ENCODE measurements at regions not wholly inside any gene's neighbourhood (a gene's known extent, or its start where the extent isn't known, plus 50 kb on each side); places are given as distances from the start of the nearest gene placed in this dataset.

- DNase-seq, result no peak
Observed at GRCh38 chr9:121569266-121569648, 69.6 kb upstream of the GGTA1 start.

GRCh38 chr9:121572581-121572980 is 72.9 kb upstream of the GGTA1 start:
- no peak for DNase-seq

GRCh38 chr9:121573717-121574485 is 74.3 kb upstream of the GGTA1 start:
- DNase-seq, result no peak

GRCh38 chr9:121574774-121575519 is 75.3 kb upstream of the GGTA1 start:
- no peak for DNase-seq

DNA sequence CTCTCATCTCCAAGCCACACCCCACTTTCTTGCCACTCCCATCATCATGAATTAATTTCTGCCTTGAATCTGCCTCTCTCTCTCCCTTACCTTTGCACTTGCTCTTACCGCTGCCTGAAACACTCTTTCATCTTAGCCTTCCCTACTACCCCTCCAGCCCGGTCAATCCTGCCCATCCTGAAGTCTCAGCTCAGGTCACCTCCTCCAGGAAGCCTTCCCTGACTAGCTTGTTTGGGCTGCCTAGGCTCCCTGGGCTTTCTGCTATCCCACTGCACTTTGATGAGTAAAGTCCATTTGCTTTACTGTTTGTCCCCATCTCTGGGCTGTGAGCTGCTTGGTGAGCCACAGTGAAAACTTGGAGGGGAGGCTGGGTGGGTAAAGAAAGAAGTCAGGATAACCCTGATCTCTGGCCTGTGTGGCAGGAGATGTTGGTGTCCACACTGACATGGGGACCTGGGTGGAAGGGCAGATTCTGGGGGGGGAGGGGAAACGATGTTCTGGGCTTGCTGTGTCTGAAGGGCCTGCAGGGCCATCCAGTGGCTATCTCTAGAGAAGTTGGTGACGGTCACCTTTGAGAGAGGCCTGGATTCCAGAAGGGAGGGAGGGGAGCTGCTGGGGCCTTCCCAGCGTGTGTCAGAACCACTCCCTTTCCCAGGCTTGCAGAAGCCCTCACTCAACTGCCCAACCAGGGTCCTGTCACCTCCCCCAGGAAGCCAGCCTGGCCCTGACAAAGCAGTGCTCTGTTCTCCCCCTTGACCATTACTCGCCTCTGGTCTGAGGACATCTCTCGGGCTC is 75.0 kb upstream of the DAB2IP start:
- DNase-seq, result no peak

- no peak for DNase-seq
Observed at GRCh38 chr9:121577166-121577565, 74.3 kb upstream of the DAB2IP start.

DNA sequence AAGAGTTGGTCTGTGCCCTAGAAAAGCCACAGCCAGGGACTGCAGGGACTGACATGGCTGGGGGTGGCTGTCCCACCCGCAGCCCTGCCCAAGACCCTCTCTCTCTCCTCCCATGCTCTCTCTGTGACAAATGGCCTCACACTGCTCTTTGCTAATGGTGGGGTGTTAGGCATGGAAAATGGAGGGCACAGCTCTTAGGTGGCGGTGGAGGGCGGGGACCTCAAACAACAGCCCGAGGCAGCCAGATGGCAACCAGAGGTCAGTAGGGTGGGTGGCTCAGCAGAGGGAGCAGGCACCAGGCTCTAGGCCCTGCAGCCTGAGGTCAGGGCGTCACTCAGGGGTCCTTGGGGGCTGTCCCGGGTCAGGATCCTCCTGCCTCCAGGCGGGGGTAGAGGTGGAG is 73.9 kb upstream of the DAB2IP start:
- no peak for DNase-seq

- no peak for DNase-seq
Observed at GRCh38 chr9:121581786-121582600, 69.4 kb upstream of the DAB2IP start.

DNA sequence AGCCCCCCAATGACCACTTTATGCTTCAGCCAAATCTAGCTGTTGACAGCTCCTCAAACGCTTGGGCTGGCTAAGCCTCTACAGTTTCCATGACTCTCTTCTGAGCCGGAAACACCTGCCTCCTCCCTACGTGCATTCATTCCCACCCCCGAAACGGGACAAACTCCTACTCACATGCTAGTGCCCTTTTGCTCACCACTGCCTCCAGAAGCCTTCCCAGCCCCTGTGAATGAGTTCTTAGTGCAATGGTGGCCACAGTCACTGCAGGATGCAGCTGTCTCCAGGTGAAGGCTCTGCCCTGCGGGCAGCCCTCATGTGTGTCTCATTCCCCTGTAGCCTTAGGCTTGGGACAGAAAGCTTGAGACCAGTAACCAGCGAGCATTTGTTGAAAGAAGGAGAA is 68.8 kb upstream of the DAB2IP start:
- DNase-seq, result no peak

DNA sequence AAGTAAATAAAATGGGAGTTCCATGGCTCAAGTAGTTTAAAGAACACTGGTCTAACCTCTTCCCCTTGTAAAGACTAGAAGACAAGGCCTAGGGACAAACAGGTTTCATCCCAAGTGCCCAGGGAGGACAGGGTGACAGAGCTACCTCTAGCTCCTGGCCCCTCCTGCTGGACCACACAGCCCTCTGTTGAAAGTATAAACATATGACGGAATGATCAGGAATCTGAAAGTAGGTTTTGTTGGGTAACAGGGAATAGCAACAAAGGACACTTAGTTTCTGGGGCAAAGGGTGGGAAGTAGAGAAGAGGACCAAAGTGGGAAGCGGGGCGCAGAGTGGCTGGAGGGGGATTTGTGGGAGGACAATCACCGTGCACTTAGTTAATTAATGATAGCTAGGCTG is 67.0 kb upstream of the DAB2IP start:
- DNase-seq, result no peak

DNA sequence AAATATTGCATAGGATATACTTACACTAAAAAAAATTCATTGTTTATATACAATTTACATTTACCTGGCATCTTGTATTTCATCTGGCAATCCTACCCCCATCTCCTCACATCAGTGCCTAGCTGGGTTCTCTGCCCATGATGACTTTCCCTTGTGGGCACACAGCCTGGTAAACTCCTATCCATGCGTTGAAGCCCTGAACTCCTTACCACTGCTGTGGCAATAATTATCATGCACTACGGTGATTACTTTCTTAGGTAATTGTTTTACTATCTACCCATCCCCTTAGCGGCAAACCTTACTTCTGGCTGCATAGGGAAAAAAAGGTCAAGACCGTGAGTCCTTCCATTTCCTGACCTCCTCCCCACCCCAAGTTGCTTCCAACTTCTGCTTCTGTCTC is 63.6 kb upstream of the DAB2IP start:
- no peak for DNase-seq

DNA sequence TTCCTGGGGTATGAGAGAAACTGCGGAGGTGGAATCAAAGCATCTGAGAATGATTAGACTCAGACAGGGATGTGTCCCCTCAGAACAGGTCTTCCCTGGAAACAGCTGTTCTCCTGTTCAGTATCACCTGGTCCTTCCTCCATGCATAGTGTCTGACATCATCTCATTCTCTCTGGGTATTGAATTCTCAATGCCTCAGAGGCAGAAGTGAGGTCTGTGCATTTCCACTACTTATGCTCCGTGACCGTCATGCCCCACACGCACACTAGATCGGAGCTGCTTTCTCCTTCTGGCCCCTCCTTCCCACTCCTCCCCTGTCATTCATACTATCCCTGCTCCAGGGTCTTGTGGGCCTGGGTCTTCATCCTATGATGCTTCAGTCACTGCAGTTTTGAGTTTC is 61.4 kb upstream of the DAB2IP start:
- no peak for DNase-seq

DNA sequence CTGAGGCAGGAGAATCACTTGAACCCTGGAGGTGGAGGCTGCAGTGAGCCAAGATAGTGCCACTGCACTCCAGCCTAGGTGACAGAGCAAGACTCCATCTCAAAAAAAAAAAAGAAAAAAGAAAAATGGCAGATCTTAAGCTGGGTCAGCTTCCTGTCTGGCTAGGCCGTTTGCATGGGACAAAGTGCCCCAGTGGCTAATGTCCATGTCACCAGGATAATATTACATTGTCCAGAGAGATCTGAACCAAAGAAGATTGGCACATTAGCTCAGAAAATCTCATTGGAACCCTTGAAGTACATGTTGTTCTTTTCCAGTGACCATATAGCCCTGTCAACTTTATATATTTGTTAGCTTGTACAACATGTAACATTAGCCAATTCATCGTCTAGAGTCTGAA is 59.2 kb upstream of the DAB2IP start:
- DNase-seq, result no peak

- DNase-seq, result no peak
Observed at GRCh38 chr9:121593066-121593465, 58.4 kb upstream of the DAB2IP start.

DNA sequence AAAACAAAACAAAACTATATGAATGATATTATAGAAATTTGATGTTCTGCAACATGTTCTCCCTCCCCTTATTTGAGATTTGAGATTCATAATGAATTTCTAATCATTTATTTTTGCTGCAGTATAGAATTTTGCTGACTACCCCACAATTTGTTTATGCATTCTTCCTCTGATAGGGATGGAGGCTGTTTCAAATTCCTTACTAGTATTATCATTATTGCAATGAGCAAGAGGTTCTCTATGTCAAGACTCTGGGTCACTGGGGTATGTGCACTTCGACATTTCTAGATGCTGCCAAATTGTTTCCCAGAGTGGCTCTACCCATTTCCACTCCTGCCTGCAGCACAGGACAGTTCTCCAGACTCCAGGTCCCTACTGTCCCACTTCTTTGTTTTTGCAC is 54.9 kb upstream of the DAB2IP start:
- no peak for DNase-seq

DNA sequence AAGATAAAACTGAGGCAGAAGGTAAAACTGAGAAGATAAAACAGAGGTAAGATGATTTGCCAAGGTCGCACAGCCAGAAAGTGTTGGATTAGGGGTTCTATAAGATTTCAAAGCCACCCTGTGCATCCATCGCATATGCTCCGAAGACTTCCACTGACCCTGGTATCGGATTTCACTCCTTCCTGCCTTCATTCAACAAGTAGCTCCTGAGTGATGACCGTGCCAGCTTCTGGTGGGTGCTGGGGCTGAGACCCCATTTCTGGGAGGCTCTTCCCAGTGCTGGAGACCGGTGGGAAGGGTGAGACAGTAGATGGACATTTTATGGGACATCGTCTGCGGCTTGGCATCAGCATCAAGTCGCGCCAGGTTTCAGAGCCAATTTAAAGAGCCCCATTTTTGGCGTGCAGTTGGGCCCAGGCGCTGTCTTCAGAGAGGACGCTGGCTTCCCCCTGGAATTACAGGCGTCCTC is 53.7 kb upstream of the DAB2IP start:
- DNase-seq, result no peak

GRCh38 chr9:121598167-121598964 is 53.1 kb upstream of the DAB2IP start:
- no peak for DNase-seq

DNA sequence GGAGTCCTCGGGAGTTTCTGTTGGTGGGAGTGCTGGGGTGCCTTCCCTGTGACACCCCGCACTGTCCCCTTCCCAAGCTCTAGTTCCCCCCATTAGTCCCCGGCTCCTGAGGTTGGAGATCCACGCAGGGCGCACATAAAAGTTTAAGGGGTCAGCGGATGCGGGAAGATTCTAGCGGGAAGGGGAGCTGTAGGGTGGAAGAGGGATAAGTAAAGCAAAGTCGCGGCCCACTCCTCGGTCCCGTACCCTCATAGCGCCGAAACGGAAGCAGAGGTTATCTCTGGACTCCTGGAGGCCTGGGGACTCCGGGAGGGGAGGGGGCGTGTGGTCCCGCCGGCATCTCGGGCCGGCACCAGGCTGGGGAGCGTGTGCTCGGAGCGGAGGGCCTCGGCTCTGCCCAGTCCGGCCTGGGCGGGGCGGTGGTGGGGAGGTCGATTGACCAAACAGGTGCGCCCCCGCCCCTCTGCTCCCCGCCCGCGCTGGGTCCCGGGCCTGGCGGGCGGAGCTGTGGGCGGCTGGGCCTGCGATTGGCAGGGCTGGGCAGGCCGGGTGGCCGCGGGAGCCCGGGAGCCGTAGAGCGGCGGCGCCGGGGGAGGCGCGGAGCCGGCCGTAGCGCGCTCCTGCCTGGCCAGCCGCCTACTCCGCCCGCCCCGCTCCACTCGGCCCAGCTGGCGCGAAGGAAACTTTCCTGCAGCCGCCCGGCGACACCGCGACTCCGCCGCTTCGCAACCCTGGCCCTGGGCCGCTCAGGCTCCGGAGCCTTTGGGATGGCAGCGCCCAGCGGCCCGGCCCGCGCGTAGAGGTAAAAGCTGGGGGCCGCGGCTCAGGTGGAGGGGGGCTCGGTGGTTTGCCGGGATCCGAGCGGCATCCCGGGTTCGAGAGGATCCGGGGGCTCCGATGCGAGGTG is 52.2 kb upstream of the DAB2IP start:
- peak; percentile 29 for DNase-seq

DNA sequence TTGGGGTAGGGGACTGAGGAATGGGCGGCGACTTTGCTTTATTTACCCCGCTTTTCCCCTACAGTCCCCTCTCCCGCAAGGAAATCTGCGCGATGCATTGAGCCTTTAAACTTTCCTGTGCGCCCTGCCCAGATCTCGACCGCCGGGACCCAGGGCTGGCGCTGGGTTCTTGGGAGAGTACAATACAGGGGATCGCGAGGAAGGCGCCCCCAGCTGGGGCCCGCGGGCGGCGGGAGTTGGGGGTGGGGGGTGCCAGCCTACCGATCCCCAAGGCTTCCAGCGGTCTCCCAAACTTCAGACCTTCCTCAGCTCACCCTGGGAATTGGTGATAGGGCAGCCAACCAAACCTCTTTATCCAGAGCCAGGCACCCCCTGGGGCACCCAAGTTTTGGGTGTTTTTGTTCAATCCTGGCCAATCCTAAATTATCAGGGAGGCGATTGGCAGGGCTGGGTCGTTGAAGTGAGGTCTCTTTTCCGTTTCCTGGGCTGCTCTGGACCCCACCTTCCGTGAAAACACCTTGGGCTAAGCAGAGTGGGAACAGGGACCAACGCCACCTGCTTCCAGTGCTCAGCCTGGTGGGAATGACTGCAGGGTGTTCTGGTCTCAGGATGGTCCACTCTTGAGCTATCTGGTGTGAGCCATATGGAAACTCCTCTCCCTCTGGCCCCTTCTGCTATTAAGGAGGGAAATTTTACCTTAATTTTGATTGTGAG is 51.4 kb upstream of the DAB2IP start:
- DNase-seq, result no peak

- no peak for DNase-seq
Observed at GRCh38 chr9:121601194-121601593, 50.2 kb upstream of the DAB2IP start.
